ENCODE measurements at regions not wholly inside any gene's neighbourhood (a gene's known extent, or its start where the extent isn't known, plus 50 kb on each side); places are given as distances from the start of the nearest gene placed in this dataset.

GRCh38 chr12:24360907-24361306 lies 411.4 kb upstream of the SOX5 start:
- Histone ChIP-seq H3K14ac (replicated peaks; ENCODE audit: low read depth, low read length) (no peak overlapping the region), H3K9ac (ENCODE audit: low read depth, low read length) (no peak overlapping the region), H3K18ac (ENCODE audit: low read depth, low read length) (peak overlapping the region; percentile 74; the same call in 1 of the 2 replicates), H2AK9ac (replicated peaks; ENCODE audit: low read depth, low read length, poor library complexity) (no peak overlapping the region), H2BK15ac (ENCODE audit: low read depth, low read length) (no peak overlapping the region), H2BK120ac (ENCODE audit: low read depth, low read length) (peak overlapping the region; percentile 28; the same call in 1 of the 2 replicates), H2AFZ (replicated peaks; ENCODE audit: low read length, poor library complexity) (no peak overlapping the region), H3K79me1 (ENCODE audit: low read depth in 1 of 2, low read length in 2 of 2) (peaks cover 0 to 6% of the 10 kb centered on the region in 2 experiments; a peak in 1 of 4 replicates), H3K23ac (ENCODE audit: low read depth, low read length) (no peak overlapping the region), H3K4me3 (ENCODE audit: insufficient read depth, low read depth, low read length) (no peak overlapping the region), H3K4me2 (ENCODE audit: low read depth, low read length) (no peak overlapping the region; the same call in 1 of the 2 replicates), H2BK5ac (ENCODE audit: low read depth, low read length, poor library complexity, severe bottlenecking) (peak overlapping the region; percentile 13), H3K27ac (ENCODE audit: insufficient read depth, low read length) (no peak overlapping the region), H3K4me1 (ENCODE audit: control insufficient read depth, insufficient read depth, low read length) (peaks cover 6% of the 10 kb centered on the region), H3K56ac (ENCODE audit: extremely low read depth, insufficient read depth, low read length) (no peak overlapping the region), H4K91ac (ENCODE audit: insufficient read depth, low read depth, low read length) (no peak overlapping the region), H4K8ac (ENCODE audit: low read depth in 2 of 2, low read length in 2 of 2) (peak overlapping the region in 1 of 2 experiments; percentile 64; a peak in 1 of 4 replicates), H3K27me3 (ENCODE audit: control insufficient read depth, insufficient read depth, low read length) (no peaks in the 10 kb centered on the region), H3K9me3 (ENCODE audit: control insufficient read depth, insufficient read depth, low read length) (no peaks in the 10 kb centered on the region), H2BK20ac (ENCODE audit: low read depth, low read length) (peak overlapping the region; percentile 22; the same call in 1 of the 2 replicates), H4K5ac (ENCODE audit: low read depth, low read length) (no peak overlapping the region), H4K20me1 (ENCODE audit: insufficient read depth, low read length) (no peaks in the 10 kb centered on the region), H3K36me3 (ENCODE audit: control insufficient read depth, insufficient read depth, low read length) (no peaks in the 10 kb centered on the region), H3K4ac (ENCODE audit: low read depth, low read length) (peak overlapping the region; percentile 24; the same call in 1 of the 2 replicates), H3K9me1 (ENCODE audit: insufficient read depth, low read length) (peaks cover 5% of the 10 kb centered on the region), H2AK5ac (ENCODE audit: low read depth, low read length) (peak overlapping the region; percentile 68; the same call in 1 of the 2 replicates)
- intact Hi-C loops (cut with micrococcal nuclease) (loop anchor here (5.0 kb wide), 3 partner anchors 201 to 416 kb away; no protein-coding TSS in a partner anchor), in situ Hi-C loops (cut with MboI; ENCODE audit: low sequenced_read_pairs) (no loop called here), dilution Hi-C loops (cut with HindIII; ENCODE audit: low sequenced_read_pairs, unreplicated experiment) (no loop called here)
- TF ChIP-seq SMC3 (IDR thresholded peaks at IDR 0.05; ENCODE audit: low read depth, low read length) (no peak), CEBPB (IDR thresholded peaks at IDR 0.05; ENCODE audit: low read depth, low read length) (peak; percentile 40; the same call in 1 of the 2 replicates)
- ChIA-PET CTCF (interaction anchor here (0.6 to 0.8 kb wide), 3 partner anchors 62 to 235 kb away, joined by 3 read pairs; no protein-coding TSS in a partner anchor), POLR2A (ENCODE audit: unreplicated experiment) (no interaction called here)
- no CpG with 5 or more reads among the region's 5 CpGs for WGBS, 2 experiments (ENCODE audit: extremely low coverage in 2 of 2, insufficient read length in 1 of 2)
- DNase-seq (peak; percentile 19), ATAC-seq (ENCODE audit: low read depth) (peak; percentile 58)
- BruUV-seq (replicated peaks): no TSS peak

Measured in IMR-90 (cell line).